Hematopoietic multipotent progenitor cell treated with erythropoietin and hydrocortisone succinate and interleukin-3 and kit ligand, for 15 days (in vitro differentiated cells): ENCODE measurements at regions not wholly inside any gene's neighbourhood (a gene's known extent, or its start where the extent isn't known, plus 50 kb on each side); places are given as distances from the start of the nearest gene placed in this dataset.
"Not testable (repeated sequence)": the region's sequence is repeated elsewhere in the genome, so short reads cannot be mapped to it uniquely, and the experiment has no call there.

Source experiments
- DNase-seq: peaks from one replicate; pipeline ENCODE4 v3.0.0-alpha.2; 2015; ENCODE audit warnings: low spot score

GRCh38 chr6:76771059-76771634, 692.1 kb downstream of the HTR1B start:
- no peak for DNase-seq

- no peak for DNase-seq
These were observed 693.0 kb downstream of the HTR1B start for GRCh38 chr6:76770281-76770680.

DNA sequence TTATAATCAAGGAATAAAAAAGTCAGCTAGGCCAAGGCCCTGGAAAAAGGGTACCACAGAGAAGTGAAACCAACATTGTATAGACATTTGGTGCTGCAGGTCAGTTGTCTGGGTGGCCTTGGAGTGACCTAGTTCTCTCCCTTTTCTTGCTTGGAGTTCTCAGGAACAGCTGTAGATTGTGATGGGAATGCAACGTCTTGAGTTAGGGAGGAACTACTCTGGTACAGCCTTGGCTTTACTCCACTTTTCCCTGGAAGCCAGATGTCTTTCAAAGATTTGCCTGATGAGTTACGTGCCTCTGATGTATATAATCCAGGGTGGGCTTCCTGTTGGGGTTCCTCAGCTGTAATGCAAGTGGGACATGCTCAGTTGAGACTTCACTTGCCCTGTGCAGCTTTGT, 694.7 kb downstream of the HTR1B start:
- no peak for DNase-seq

GRCh38 chr6:76764057-76764456, 691.6 kb upstream of the IMPG1 start:
- no peak for DNase-seq

- DNase-seq = peak; percentile 0
These were observed 680.4 kb upstream of the IMPG1 start for GRCh38 chr6:76752841-76753240.

DNA sequence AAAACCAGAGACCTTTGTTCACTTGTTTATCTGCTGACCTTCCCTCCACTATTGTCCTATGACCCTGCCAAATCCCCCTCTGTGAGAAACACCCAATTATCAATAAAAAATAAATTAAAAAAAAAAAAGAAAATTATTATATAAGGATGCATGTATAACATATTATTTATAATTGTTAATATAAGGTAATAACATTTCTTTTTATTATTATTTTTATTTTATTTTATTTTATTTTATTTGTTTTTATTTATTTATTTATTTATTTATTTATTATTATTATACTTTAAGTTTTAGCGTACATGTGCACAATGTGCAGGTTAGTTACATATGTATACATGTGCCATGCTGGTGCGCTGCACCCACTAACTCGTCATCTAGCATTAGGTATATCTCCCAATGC, 672.9 kb upstream of the IMPG1 start:
- DNase-seq = not testable (repeated sequence)

- DNase-seq = not testable (repeated sequence)
These were observed 671.8 kb upstream of the IMPG1 start for GRCh38 chr6:76744151-76744720.

- DNase-seq = no peak
These were observed 670.5 kb upstream of the IMPG1 start for GRCh38 chr6:76742919-76743318.

DNA sequence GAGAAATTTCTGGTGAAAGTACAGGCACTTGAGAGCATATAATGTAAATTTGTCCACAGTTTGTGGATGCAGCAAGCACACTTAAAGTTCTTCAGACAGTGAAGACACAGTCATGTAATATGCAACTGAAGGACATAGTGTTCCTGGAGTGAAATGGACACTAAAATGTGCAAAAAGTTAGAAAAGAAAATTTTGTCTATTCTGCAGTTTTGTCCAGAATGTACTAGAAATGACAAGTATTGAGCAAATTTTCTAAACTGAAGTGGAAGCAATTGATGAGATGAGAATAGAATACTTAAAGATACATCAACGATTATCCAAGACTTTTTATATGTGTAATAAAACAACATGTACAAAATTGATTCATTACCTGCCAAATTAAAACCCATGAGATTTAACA, 647.0 kb upstream of the IMPG1 start:
- peak; percentile 0 for DNase-seq

GRCh38 chr6:76708641-76709331, 636.3 kb upstream of the IMPG1 start:
- DNase-seq = no peak

DNA sequence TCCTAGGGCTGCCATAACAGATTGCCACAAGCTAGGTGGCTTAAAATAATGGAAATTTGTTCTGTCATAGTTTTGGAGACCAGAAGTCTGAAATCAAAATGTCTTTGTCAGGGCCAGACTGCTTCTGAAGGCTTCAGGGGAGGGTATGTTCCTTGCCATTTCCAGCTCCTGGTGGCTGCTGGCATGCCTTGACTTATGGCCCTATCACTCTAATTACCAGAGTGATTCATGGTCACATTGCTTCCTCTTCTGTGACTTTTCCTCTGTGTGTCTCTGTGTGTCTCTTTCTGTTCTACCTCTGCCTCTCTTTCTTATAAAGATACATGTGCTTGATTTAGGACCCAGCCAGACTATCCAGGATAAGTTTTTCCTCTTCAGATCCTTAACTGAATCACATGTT, 635.2 kb upstream of the IMPG1 start:
- DNase-seq = no peak

- no peak for DNase-seq
These were observed 634.2 kb upstream of the IMPG1 start for GRCh38 chr6:76706631-76707030.

DNA sequence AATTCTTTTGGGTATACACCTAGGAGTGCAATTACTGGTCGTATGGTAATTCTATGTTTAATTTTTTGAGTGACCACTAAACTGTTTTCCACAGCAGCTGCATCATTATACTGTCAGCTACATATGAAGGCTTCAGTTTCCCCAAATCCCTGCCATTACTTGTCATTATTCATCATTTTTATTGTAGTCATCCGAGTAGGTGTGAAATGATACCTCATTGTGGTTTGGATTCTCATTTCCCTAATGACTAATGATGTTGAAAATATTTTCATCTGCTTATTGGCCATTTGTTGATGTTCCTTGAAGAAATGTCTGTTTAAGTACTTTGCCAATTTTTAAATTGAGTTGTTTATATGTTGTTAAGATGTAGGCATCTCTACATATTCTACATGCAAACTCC, 633.6 kb upstream of the IMPG1 start:
- DNase-seq = no peak

DNA sequence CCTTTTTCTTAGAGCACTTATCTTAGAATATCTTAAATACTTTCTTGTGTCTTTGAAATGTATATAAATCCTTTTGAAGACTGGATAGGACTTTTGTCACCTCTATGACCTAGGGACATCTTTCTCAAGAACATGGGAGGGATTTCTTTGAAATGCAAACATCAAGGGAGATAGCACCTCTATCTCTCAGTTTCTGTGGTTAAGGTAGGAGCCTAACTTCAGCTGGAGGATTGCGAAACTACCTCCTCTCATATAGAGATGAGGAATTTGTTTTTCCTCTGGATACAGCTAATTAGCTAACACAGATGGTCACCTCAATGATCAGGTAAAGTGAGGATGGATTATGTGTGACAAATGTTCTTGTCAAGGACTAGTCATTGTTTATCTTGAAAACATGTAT, 631.3 kb upstream of the IMPG1 start:
- no peak for DNase-seq

DNA sequence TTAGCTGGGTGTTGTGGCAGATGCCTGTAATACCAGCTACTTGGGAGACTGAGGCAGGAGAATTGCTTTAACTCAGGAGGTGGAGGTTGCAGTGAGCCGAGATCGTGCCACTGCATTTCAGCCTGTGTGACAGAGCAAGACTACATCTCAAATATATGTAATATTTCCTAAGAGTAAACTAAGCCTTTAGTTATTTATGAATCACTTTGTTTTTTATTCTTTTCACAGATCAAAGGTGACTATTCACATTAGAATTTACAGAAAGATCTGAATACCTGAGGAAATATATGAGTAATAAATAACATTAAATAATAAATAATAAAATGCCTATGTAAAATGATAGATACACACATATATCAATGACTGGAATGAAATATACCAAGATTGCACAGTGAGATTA, 630.8 kb upstream of the IMPG1 start:
- no peak for DNase-seq

DNA sequence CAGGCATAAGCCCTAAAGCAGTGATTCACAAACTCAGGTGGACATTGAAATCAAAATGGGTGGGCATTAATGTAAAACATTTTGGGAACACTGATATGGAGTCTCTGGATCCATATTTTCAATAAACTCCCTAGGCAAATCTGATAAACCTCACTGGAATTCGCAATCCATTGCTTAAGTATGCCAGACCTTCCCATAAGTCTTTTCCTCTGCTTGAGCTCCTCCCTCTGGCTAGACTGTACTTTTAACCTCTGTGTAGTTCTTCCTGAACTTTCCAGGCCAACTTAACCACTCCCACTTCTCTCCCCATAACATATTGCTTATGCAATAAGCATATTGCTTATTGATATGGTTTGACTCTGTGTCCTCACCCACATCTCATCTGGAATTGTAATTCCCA, 629.7 kb upstream of the IMPG1 start:
- DNase-seq = no peak

DNA sequence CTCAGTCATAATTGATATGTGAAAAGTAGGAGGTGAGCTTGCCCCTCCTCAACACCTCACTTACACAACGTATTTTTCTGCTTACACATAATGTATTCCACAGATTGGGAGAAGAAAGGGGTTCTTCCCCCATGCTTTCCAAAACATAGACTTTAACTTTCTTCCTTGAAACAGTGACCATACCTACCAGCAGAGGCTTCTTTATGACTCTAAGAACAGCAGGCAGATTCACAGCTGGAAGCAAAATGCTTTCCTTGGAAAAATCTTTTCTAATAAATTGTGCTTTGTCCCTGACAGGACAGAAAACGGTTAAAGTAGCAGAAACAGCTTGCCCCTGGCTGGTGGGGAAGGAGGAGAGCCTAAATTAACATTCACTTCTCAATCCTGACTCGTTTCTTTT, 629.1 kb upstream of the IMPG1 start:
- DNase-seq = no peak

- DNase-seq = no peak
These were observed 625.1 kb upstream of the IMPG1 start for GRCh38 chr6:76697585-76697984.

DNA sequence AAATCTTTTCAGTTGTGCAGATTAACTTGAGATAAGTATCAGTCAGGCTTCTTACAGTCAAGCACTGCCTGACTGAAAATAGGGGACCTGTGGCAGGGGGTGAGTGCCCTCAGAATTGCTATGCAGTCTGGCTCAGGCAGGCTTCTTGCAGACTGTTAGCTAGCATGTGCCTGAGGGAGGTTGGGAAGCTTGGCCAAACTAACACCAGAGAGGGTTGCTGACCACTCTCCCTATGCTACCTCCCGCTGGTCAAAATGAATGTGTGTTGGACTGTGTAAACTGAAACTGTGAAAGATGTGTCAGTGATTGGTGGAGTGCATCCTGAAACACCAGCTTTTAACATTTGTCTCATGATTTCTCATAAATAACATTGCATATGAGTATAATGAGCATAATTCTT, 622.3 kb upstream of the IMPG1 start:
- DNase-seq = no peak

DNA sequence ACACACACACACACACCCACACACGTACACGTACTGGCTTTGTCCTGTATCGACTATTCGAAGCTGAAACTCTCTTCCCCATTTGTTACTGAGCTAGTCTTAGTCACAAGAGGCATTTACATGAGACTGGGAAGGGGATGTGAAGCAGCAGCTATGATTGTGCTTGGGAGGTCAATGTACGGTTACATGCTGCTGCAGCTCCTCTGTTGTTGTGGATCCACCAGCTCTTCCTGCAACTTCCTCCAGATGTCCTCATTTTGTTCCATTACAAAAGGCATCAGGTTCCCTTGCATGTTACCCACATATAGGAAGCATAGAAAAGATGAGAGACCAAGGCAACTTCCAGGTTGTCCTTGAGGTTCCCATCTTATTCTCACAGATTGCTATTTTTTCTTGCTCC, 612.4 kb upstream of the IMPG1 start:
- no peak for DNase-seq

DNA sequence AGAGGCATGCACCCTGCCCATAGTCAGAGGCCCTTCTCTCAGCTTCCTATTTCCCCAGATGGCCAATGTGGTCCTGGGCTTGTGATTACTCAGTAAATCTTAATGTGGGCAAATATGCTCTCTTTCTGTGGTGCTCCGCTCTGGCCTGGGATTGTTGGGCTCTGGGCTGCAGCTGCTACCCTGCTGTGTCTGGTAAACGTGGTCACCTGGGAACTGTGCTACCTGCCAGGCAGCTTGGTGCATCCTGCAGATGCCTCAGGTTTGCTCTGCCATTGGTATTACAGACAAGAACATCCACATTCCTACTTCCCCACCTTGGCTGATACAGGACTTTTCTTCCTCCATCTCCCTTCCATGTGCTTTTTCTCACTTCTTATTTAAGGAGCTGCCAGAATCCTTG, 611.5 kb upstream of the IMPG1 start:
- DNase-seq = no peak

- no peak for DNase-seq
These were observed 610.4 kb upstream of the IMPG1 start for GRCh38 chr6:76682842-76683241.

DNA sequence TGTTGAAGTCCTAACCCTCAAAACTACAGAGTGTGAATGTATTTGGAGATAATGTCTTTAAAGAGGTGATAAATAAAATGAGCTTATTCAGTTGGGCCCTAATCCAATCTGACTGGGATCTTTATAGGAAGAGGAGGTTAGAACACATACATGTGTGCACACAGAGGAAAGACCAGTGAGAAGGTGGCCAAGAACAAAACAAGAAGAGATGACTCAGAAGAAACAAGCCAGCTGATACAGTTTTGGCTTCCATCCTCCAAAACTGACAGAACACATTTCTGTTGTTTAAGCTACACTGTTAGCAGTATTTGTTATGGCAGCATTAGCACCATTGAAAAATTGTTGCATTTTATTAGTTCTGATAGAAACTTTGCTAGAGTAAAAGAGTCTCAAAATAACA, 609.3 kb upstream of the IMPG1 start:
- no peak for DNase-seq

GRCh38 chr6:76677017-76677416, 604.6 kb upstream of the IMPG1 start:
- DNase-seq = no peak
